NOMO-1 treated with DMSO at 0.1 percent for 48 hours (cell line): ENCODE measurements at regions not wholly inside any gene's neighbourhood (a gene's known extent, or its start where the extent isn't known, plus 50 kb on each side); places are given as distances from the start of the nearest gene placed in this dataset.

Experiments
- DNase-seq: peaks from one replicate; lab custom pipeline; 2025; ENCODE audit not compliant: unreplicated experiment; lab: John Stamatoyannopoulos, UW

- DNase-seq: no peak
These were observed 154.4 kb upstream of the COL5A1 start for GRCh38 chr9:134487066-134487710.

GRCh38 chr9:134488331-134489280, 153.0 kb upstream of the COL5A1 start:
- no peak for DNase-seq

- no peak for DNase-seq
These were observed 151.8 kb upstream of the COL5A1 start for GRCh38 chr9:134489621-134490408.

GRCh38 chr9:134490446-134490845, 151.2 kb upstream of the COL5A1 start:
- DNase-seq: no peak

GRCh38 chr9:134491196-134491835, 150.3 kb upstream of the COL5A1 start:
- no peak for DNase-seq

GRCh38 chr9:134491856-134492255, 149.7 kb upstream of the COL5A1 start:
- no peak for DNase-seq

- no peak for DNase-seq
These were observed 149.3 kb upstream of the COL5A1 start for GRCh38 chr9:134492281-134492691.

- DNase-seq: no peak
These were observed 148.7 kb upstream of the COL5A1 start for GRCh38 chr9:134492721-134493460.

GRCh38 chr9:134493461-134494272, 147.9 kb upstream of the COL5A1 start:
- no peak for DNase-seq

GRCh38 chr9:134494273-134494815, 147.3 kb upstream of the COL5A1 start:
- DNase-seq: no peak

GRCh38 chr9:134494905-134495304, 146.7 kb upstream of the COL5A1 start:
- DNase-seq: no peak

GRCh38 chr9:134495881-134496412, 145.7 kb upstream of the COL5A1 start:
- DNase-seq: no peak

GRCh38 chr9:134496413-134497282, 145.0 kb upstream of the COL5A1 start:
- no peak for DNase-seq

- DNase-seq: no peak
These were observed 144.2 kb upstream of the COL5A1 start for GRCh38 chr9:134497283-134497860.

GRCh38 chr9:134498814-134499166, 142.8 kb upstream of the COL5A1 start:
- DNase-seq: no peak

GRCh38 chr9:134500931-134501760, 140.5 kb upstream of the COL5A1 start:
- DNase-seq: no peak

- DNase-seq: no peak
These were observed 139.8 kb upstream of the COL5A1 start for GRCh38 chr9:134501761-134502265.
